SK-N-SH (cell line): ENCODE measurements at regions not wholly inside any gene's neighbourhood (a gene's known extent, or its start where the extent isn't known, plus 50 kb on each side); places are given as distances from the start of the nearest gene placed in this dataset.

Experiments used
- ELF1 ChIP-seq: IDR thresholded peaks from 2 replicates; pipeline ENCODE4 v1.4.0; 2012
- EP300 ChIP-seq, 2 experiments: IDR thresholded peaks; 2 replicates each; pipeline versions ENCODE4 v1.4.0 to v1.6.1; 2012; ENCODE audit warnings: borderline replicate concordance in 1 of 2, low read depth in 1 of 2, low read length in 1 of 2
- GABPA ChIP-seq: IDR thresholded peaks from 2 replicates; pipeline ENCODE4 v1.4.0; 2012; ENCODE audit warnings: low read depth, mild to moderate bottlenecking
- MEF2A ChIP-seq: IDR thresholded peaks from 2 replicates; pipeline ENCODE4 v1.4.0; 2012; ENCODE audit warnings: low read depth, borderline replicate concordance
- POLR2AphosphoS5 ChIP-seq: IDR thresholded peaks from 2 replicates; pipeline ENCODE4 v1.6.1; 2012; ENCODE audit warnings: low read depth, low read length
- TF ChIP-seq, protein P1 (sequence below): fragments of 200-600 bp; sonication (generic); IDR thresholded peaks from 2 replicates; pipeline ENCODE4 v1.6.1; 2017; ENCODE audit warnings: antibody characterized with exemption, mild to moderate bottlenecking, moderate library complexity
- TF ChIP-seq, protein P2 (sequence below): IDR thresholded peaks from 2 replicates; pipeline ENCODE4 v1.4.0; 2012; ENCODE audit warnings: low read depth, borderline replicate concordance
- TF ChIP-seq, protein P3 (sequence below): fragments of 150-350 bp; IDR thresholded peaks from 2 replicates; pipeline ENCODE4 v1.6.1; 2017; ENCODE audit warnings: antibody characterized with exemption, low read length, low read depth, borderline replicate concordance

DNA sequence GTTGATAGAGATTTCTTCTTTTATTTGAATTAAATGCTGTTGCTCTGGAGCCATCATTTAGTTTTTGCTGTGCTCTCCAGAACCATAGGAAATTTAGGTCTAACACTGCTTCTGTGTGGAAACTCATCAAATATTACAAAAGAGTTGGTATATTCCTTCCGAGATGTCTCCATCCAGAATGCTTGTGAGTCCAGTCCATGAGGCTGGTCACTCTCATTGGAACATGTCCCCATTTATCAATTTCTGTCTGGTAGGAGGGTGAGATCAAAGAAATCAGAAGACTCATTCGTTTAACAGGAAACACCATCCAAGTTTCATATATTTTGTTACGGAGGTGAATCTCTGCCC, 52.4 kb upstream of the LMO2 start:
- no peak for TF ChIP-seq GABPA
- TF ChIP-seq, protein P1, sequence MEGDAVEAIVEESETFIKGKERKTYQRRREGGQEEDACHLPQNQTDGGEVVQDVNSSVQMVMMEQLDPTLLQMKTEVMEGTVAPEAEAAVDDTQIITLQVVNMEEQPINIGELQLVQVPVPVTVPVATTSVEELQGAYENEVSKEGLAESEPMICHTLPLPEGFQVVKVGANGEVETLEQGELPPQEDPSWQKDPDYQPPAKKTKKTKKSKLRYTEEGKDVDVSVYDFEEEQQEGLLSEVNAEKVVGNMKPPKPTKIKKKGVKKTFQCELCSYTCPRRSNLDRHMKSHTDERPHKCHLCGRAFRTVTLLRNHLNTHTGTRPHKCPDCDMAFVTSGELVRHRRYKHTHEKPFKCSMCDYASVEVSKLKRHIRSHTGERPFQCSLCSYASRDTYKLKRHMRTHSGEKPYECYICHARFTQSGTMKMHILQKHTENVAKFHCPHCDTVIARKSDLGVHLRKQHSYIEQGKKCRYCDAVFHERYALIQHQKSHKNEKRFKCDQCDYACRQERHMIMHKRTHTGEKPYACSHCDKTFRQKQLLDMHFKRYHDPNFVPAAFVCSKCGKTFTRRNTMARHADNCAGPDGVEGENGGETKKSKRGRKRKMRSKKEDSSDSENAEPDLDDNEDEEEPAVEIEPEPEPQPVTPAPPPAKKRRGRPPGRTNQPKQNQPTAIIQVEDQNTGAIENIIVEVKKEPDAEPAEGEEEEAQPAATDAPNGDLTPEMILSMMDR: no peak
- TF ChIP-seq, protein P2, sequence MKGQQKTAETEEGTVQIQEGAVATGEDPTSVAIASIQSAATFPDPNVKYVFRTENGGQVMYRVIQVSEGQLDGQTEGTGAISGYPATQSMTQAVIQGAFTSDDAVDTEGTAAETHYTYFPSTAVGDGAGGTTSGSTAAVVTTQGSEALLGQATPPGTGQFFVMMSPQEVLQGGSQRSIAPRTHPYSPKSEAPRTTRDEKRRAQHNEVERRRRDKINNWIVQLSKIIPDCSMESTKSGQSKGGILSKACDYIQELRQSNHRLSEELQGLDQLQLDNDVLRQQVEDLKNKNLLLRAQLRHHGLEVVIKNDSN: no peak
- TF ChIP-seq MEF2A: no peak
- TF ChIP-seq EP300 (IDR thresholded peaks at IDR 0.05; ENCODE audit: borderline replicate concordance in 1 of 2, low read depth in 1 of 2, low read length in 1 of 2): no peak
- no peak for TF ChIP-seq POLR2AphosphoS5
- TF ChIP-seq, protein P3, sequence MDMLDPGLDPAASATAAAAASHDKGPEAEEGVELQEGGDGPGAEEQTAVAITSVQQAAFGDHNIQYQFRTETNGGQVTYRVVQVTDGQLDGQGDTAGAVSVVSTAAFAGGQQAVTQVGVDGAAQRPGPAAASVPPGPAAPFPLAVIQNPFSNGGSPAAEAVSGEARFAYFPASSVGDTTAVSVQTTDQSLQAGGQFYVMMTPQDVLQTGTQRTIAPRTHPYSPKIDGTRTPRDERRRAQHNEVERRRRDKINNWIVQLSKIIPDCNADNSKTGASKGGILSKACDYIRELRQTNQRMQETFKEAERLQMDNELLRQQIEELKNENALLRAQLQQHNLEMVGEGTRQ: no peak
- TF ChIP-seq ELF1: no peak
